HG02588 (cell line): ENCODE measurements at regions not wholly inside any gene's neighbourhood (a gene's known extent, or its start where the extent isn't known, plus 50 kb on each side); places are given as distances from the start of the nearest gene placed in this dataset.

ENCODE experiments used
- ATAC-seq: cut with Tn5 transposase; IDR thresholded peaks from one replicate; pipeline ENCODE4 v1.9.1; 2021; ENCODE audit warnings: mild to moderate bottlenecking, moderate library complexity; ENCODE audit not compliant: unreplicated experiment

GRCh38 chr1:170271430-170272161 is 125.8 kb downstream of the NTMT2 start:
- no peak for ATAC-seq

GRCh38 chr1:170273291-170274130 is 127.8 kb downstream of the NTMT2 start:
- ATAC-seq = no peak

- no peak for ATAC-seq
Observed at GRCh38 chr1:170274131-170274501, 128.4 kb downstream of the NTMT2 start.

- ATAC-seq = no peak
Observed at GRCh38 chr1:170277985-170278384, 132.2 kb downstream of the NTMT2 start.

GRCh38 chr1:170284016-170284415 is 138.3 kb downstream of the NTMT2 start:
- no peak for ATAC-seq

- no peak for ATAC-seq
Observed at GRCh38 chr1:170284512-170284911, 138.8 kb downstream of the NTMT2 start.

GRCh38 chr1:170284951-170285350 is 139.2 kb downstream of the NTMT2 start:
- ATAC-seq = no peak

GRCh38 chr1:170288155-170288554 is 142.4 kb downstream of the NTMT2 start:
- no peak for ATAC-seq

- no peak for ATAC-seq
Observed at GRCh38 chr1:170290276-170290675, 144.5 kb downstream of the NTMT2 start.

GRCh38 chr1:170290991-170291390 is 145.2 kb downstream of the NTMT2 start:
- no peak for ATAC-seq

GRCh38 chr1:170291516-170291915 is 145.8 kb downstream of the NTMT2 start:
- no peak for ATAC-seq

- ATAC-seq = no peak
Observed at GRCh38 chr1:170296211-170296610, 150.5 kb downstream of the NTMT2 start.

GRCh38 chr1:170296642-170297041 is 150.9 kb downstream of the NTMT2 start:
- ATAC-seq = no peak

GRCh38 chr1:170301596-170301995 is 155.8 kb downstream of the NTMT2 start:
- ATAC-seq = no peak

GRCh38 chr1:170303034-170303433 is 157.3 kb downstream of the NTMT2 start:
- no peak for ATAC-seq

- ATAC-seq = no peak
Observed at GRCh38 chr1:170305777-170306512, 160.2 kb downstream of the NTMT2 start.

GRCh38 chr1:170306513-170306910 is 160.8 kb downstream of the NTMT2 start:
- ATAC-seq = no peak

- no peak for ATAC-seq
Observed at GRCh38 chr1:170306948-170307347, 161.2 kb downstream of the NTMT2 start.

- ATAC-seq = no peak
Observed at GRCh38 chr1:170307426-170307825, 161.7 kb downstream of the NTMT2 start.

- ATAC-seq = no peak
Observed at GRCh38 chr1:170309389-170310013, 163.7 kb downstream of the NTMT2 start.

- no peak for ATAC-seq
Observed at GRCh38 chr1:170310014-170310405, 164.3 kb downstream of the NTMT2 start.
